ENCODE measurements at regions not wholly inside any gene's neighbourhood (a gene's known extent, or its start where the extent isn't known, plus 50 kb on each side); places are given as distances from the start of the nearest gene placed in this dataset.

- no peak overlapping the region for H3K4me2 ChIP-seq (ENCODE audit: control insufficient read depth, extremely low read depth, insufficient read depth, low read depth, low read length)
- H3K27ac ChIP-seq (ENCODE audit: control insufficient read depth, insufficient read depth, low read length) = no peak overlapping the region
- H3K9me3 ChIP-seq (ENCODE audit: control insufficient read depth, low read depth, low read length) = no peaks in the 10 kb centered on the region
- H4K20me1 ChIP-seq (ENCODE audit: control insufficient read depth, extremely low read depth, insufficient read depth, low read length) = no peaks in the 10 kb centered on the region
- no peak for TF ChIP-seq CTCF (optimal IDR thresholded peaks at IDR 0.05 in 1 of 3, IDR thresholded peaks at IDR 0.05 in 1 of 3, conservative IDR thresholded peaks at IDR 0.05 in 1 of 3; ENCODE audit: extremely low read depth in 1 of 3, insufficient read depth in 2 of 3, low read length in 3 of 3)
- TF ChIP-seq EZH2 (IDR thresholded peaks at IDR 0.05; ENCODE audit: low read length) = no peak
- dilution Hi-C loops (cut with MboI; ENCODE audit: extremely low pct_ligation_motif_present, low sequenced_read_pairs) = no loop called here
- H3K4me1 ChIP-seq (ENCODE audit: control insufficient read depth, extremely low read depth, insufficient read depth, low read length) = no peaks in the 10 kb centered on the region
- no peaks in the 10 kb centered on the region for H3K79me2 ChIP-seq (ENCODE audit: control insufficient read depth, insufficient read depth, low read length)
- DNase-seq (ENCODE audit: low read depth, low spot score) (no peak), FAIRE-seq (no peak)
- H3K4me3 ChIP-seq (ENCODE audit: control insufficient read depth in 2 of 3, extremely low read depth in 1 of 3, insufficient read depth in 2 of 3, low read depth in 1 of 3, low read length in 3 of 3) = no peak overlapping the region
- H2AFZ ChIP-seq (ENCODE audit: control insufficient read depth, low read length) = no peak overlapping the region
- H3K36me3 ChIP-seq (ENCODE audit: control insufficient read depth in 2 of 2, extremely low read depth in 1 of 2, insufficient read depth in 2 of 2, low read length in 2 of 2) = no peaks in the 10 kb centered on the region
- peaks cover 8% of the 10 kb centered on the region for H3K27me3 ChIP-seq (ENCODE audit: control insufficient read depth, extremely low read depth, insufficient read depth, low read length)
- H3K9me1 ChIP-seq (ENCODE audit: control insufficient read depth, extremely low read depth, insufficient read depth, low read length) = no peaks in the 10 kb centered on the region
- no peak overlapping the region for H3K9ac ChIP-seq (ENCODE audit: control insufficient read depth, extremely low read depth, insufficient read depth, low read length)
These were observed 120.4 kb upstream of the SORCS3 start for GRCh38 chr10:104520653-104521052.

DNA sequence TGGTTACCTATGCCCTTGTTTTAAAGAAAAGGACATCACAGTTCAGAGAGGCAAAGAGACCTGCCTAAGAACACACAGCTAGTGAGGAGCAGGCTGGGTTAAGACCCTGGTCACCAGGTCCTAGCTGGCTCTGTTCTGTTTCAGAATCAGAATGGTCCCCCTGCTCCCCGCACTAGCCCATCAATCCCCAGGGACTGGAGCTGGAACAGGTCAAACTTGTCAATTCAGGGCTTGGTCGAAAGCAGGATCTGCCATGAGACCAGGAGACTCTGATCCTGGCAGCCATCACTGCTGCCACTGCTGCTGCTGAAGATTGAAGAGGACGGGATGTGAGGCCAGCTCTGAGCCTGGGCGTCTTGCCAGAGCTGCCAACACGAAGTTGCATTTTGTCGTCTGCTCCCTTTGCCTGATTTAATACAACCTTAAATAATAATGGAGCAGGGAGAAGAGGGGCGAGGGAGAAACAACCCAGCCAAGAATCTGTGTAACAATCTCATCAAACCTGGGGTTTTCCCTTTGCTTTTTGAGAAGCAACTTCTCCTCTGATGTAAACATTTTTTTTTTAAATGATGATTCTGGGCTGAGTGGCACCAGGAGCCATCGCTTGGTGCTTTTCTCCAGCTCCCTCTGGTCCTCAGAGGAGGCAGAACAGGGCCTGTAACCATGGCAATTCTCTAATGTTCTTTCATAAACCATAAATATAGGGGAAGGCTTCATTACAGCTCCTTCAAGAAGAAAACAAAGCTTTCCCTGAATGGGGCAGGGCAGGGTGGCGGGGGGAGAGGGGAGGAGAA is 119.0 kb upstream of the SORCS3 start:
- no peaks in the 10 kb centered on the region for H3K4me1 ChIP-seq (ENCODE audit: control insufficient read depth, extremely low read depth, insufficient read depth, low read length)
- no peak overlapping the region for H2AFZ ChIP-seq (ENCODE audit: control insufficient read depth, low read length)
- FAIRE-seq (no peak), DNase-seq (ENCODE audit: low read depth, low spot score) (no peak)
- dilution Hi-C loops (cut with MboI; ENCODE audit: extremely low pct_ligation_motif_present, low sequenced_read_pairs) = no loop called here
- no peaks in the 10 kb centered on the region for H3K9me1 ChIP-seq (ENCODE audit: control insufficient read depth, extremely low read depth, insufficient read depth, low read length)
- no peaks in the 10 kb centered on the region for H4K20me1 ChIP-seq (ENCODE audit: control insufficient read depth, extremely low read depth, insufficient read depth, low read length)
- no peaks in the 10 kb centered on the region for H3K27me3 ChIP-seq (ENCODE audit: control insufficient read depth, extremely low read depth, insufficient read depth, low read length)
- no peaks in the 10 kb centered on the region for H3K79me2 ChIP-seq (ENCODE audit: control insufficient read depth, insufficient read depth, low read length)
- no peaks in the 10 kb centered on the region for H3K9me3 ChIP-seq (ENCODE audit: control insufficient read depth, low read depth, low read length)
- no peak overlapping the region for H3K4me2 ChIP-seq (ENCODE audit: control insufficient read depth, extremely low read depth, insufficient read depth, low read depth, low read length)
- H3K9ac ChIP-seq (ENCODE audit: control insufficient read depth, extremely low read depth, insufficient read depth, low read length) = no peak overlapping the region
- no peak overlapping the region for H3K4me3 ChIP-seq (ENCODE audit: control insufficient read depth in 2 of 3, extremely low read depth in 1 of 3, insufficient read depth in 2 of 3, low read depth in 1 of 3, low read length in 3 of 3)
- H3K27ac ChIP-seq (ENCODE audit: control insufficient read depth, insufficient read depth, low read length) = no peak overlapping the region
- no peaks in the 10 kb centered on the region for H3K36me3 ChIP-seq (ENCODE audit: control insufficient read depth in 2 of 2, extremely low read depth in 1 of 2, insufficient read depth in 2 of 2, low read length in 2 of 2)
- TF ChIP-seq CTCF (optimal IDR thresholded peaks at IDR 0.05 in 1 of 3, IDR thresholded peaks at IDR 0.05 in 1 of 3, conservative IDR thresholded peaks at IDR 0.05 in 1 of 3; ENCODE audit: extremely low read depth in 1 of 3, insufficient read depth in 2 of 3, low read length in 3 of 3) (no peak), EZH2 (IDR thresholded peaks at IDR 0.05; ENCODE audit: low read length) (no peak)
